ENCODE measurements at regions not wholly inside any gene's neighbourhood (a gene's known extent, or its start where the extent isn't known, plus 50 kb on each side); places are given as distances from the start of the nearest gene placed in this dataset.

- TF ChIP-seq, protein P1, sequence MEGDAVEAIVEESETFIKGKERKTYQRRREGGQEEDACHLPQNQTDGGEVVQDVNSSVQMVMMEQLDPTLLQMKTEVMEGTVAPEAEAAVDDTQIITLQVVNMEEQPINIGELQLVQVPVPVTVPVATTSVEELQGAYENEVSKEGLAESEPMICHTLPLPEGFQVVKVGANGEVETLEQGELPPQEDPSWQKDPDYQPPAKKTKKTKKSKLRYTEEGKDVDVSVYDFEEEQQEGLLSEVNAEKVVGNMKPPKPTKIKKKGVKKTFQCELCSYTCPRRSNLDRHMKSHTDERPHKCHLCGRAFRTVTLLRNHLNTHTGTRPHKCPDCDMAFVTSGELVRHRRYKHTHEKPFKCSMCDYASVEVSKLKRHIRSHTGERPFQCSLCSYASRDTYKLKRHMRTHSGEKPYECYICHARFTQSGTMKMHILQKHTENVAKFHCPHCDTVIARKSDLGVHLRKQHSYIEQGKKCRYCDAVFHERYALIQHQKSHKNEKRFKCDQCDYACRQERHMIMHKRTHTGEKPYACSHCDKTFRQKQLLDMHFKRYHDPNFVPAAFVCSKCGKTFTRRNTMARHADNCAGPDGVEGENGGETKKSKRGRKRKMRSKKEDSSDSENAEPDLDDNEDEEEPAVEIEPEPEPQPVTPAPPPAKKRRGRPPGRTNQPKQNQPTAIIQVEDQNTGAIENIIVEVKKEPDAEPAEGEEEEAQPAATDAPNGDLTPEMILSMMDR (conservative IDR thresholded peaks at IDR 0.05; ENCODE audit: low read length) = no peak
- TF ChIP-seq EZH2phosphoT487 (IDR thresholded peaks at IDR 0.05; ENCODE audit: borderline replicate concordance) = no peak
Observed at GRCh38 chrX:145533534-145533933, 284.1 kb upstream of the SLITRK2 start.
